H9 (cell line): ENCODE measurements at regions not wholly inside any gene's neighbourhood (a gene's known extent, or its start where the extent isn't known, plus 50 kb on each side); places are given as distances from the start of the nearest gene placed in this dataset.

Source experiments
- DNase-seq: peaks from one replicate; pipeline ENCODE4 v3.0.0-alpha.2; 2017
- H2AFZ ChIP-seq: one replicate; pipeline ENCODE4 v1.6.1; 2013; ENCODE audit warnings: mild to moderate bottlenecking, low read length, control low read depth, moderate library complexity
- H2AK5ac ChIP-seq: 2 replicates; pipeline ENCODE4 v1.6.1; 2013; ENCODE audit warnings: low read length, control low read depth, mixed read lengths; ENCODE audit not compliant: insufficient read length
- H2BK120ac ChIP-seq: one replicate; pipeline ENCODE4 v1.6.1; 2013; ENCODE audit warnings: low read depth, mild to moderate bottlenecking, low read length, control low read depth, inconsistent platforms; ENCODE audit not compliant: poor library complexity, severe bottlenecking
- H2BK12ac ChIP-seq: 2 replicates; pipeline ENCODE4 v1.6.1; 2013; ENCODE audit warnings: low read length, control low read depth, mixed read lengths, low read depth; ENCODE audit not compliant: insufficient read length
- H2BK15ac ChIP-seq: 2 replicates; pipeline ENCODE4 v1.6.1; 2013; ENCODE audit warnings: low read depth, low read length, control low read depth
- H2BK20ac ChIP-seq: one replicate; pipeline ENCODE4 v1.6.1; 2013; ENCODE audit warnings: low read depth, mild to moderate bottlenecking, low read length, control low read depth, inconsistent platforms; ENCODE audit not compliant: poor library complexity, severe bottlenecking
- H2BK5ac ChIP-seq: 2 replicates; pipeline ENCODE4 v1.6.1; 2013; ENCODE audit warnings: low read length, control low read depth, mixed read lengths; ENCODE audit not compliant: insufficient read length
- H3K14ac ChIP-seq: 2 replicates; pipeline ENCODE4 v1.6.1; 2013; ENCODE audit warnings: low read length, control low read depth; ENCODE audit not compliant: insufficient read depth
- H3K18ac ChIP-seq: 2 replicates; pipeline ENCODE4 v1.6.1; 2013; ENCODE audit warnings: low read depth, mild to moderate bottlenecking, mixed read lengths, low read length, control low read depth; ENCODE audit not compliant: insufficient read length
- H3K23ac ChIP-seq: 2 replicates; pipeline ENCODE4 v1.6.1; 2013; ENCODE audit warnings: low read length, control low read depth, mixed read lengths, low read depth; ENCODE audit not compliant: insufficient read length
- H3K23me2 ChIP-seq: 2 replicates; pipeline ENCODE4 v1.6.1; 2013; ENCODE audit warnings: low read depth, mild to moderate bottlenecking, mixed read lengths, low read length, control low read depth; ENCODE audit not compliant: insufficient read length, poor library complexity, severe bottlenecking
- H3K27ac ChIP-seq: 2 replicates; pipeline ENCODE4 v1.5.1; 2013; ENCODE audit warnings: low read length, control low read depth, mixed read lengths, low read depth; ENCODE audit not compliant: insufficient read length
- H3K27me3 ChIP-seq: 2 replicates; pipeline ENCODE4 v1.6.1; 2013; ENCODE audit warnings: low read length, control low read depth, inconsistent platforms; ENCODE audit not compliant: insufficient read depth
- H3K4ac ChIP-seq: 2 replicates; pipeline ENCODE4 v1.6.1; 2013; ENCODE audit warnings: low read depth, mild to moderate bottlenecking, control low read depth, inconsistent platforms, low read length, moderate library complexity
- H3K4me1 ChIP-seq: 2 replicates; pipeline ENCODE4 v1.6.1; 2013; ENCODE audit warnings: low read length, control low read depth, inconsistent platforms; ENCODE audit not compliant: insufficient read depth
- H3K4me2 ChIP-seq: 2 replicates; pipeline ENCODE4 v1.6.1; 2013; ENCODE audit warnings: low read length, control low read depth, mixed read lengths; ENCODE audit not compliant: insufficient read length, insufficient read depth
- H3K56ac ChIP-seq: 2 replicates; pipeline ENCODE4 v1.6.1; 2013; ENCODE audit warnings: low read depth, mild to moderate bottlenecking, mixed read lengths, low read length, control low read depth; ENCODE audit not compliant: insufficient read length
- H3K79me1 ChIP-seq: 2 replicates; pipeline ENCODE4 v1.6.1; 2013; ENCODE audit warnings: low read depth, mild to moderate bottlenecking, moderate library complexity, low read length, control low read depth, inconsistent platforms; ENCODE audit not compliant: insufficient read depth, poor library complexity, severe bottlenecking
- H3K79me2 ChIP-seq: 2 replicates; pipeline ENCODE4 v1.6.1; 2013; ENCODE audit warnings: low read length, control low read depth, inconsistent platforms; ENCODE audit not compliant: insufficient read depth
- H3K9ac ChIP-seq: 2 replicates; pipeline ENCODE4 v1.6.1; 2013; ENCODE audit warnings: low read length, control low read depth, mixed read lengths; ENCODE audit not compliant: insufficient read length; ENCODE audit errors: extremely low read depth
- H3K9me3 ChIP-seq: one replicate; pipeline ENCODE4 v1.6.1; 2013; ENCODE audit warnings: low read depth, low read length, inconsistent platforms; ENCODE audit not compliant: control insufficient read depth
- H3T11ph ChIP-seq: one replicate; pipeline ENCODE4 v1.6.1; 2013; ENCODE audit warnings: mild to moderate bottlenecking, low read length, control low read depth, inconsistent platforms
- H4K20me1 ChIP-seq: one replicate; pipeline ENCODE4 v1.6.1; 2013; ENCODE audit not compliant: control insufficient read depth, insufficient read length, insufficient read depth
- H4K5ac ChIP-seq: 2 replicates; pipeline ENCODE4 v1.6.1; 2013; ENCODE audit warnings: low read depth, mild to moderate bottlenecking, mixed read lengths, low read length, control low read depth; ENCODE audit not compliant: insufficient read length
- H4K8ac ChIP-seq: replicated peaks from 2 replicates; pipeline ENCODE4 v1.6.1; 2013; ENCODE audit warnings: low read length, control low read depth, mixed read lengths, low read depth; ENCODE audit not compliant: insufficient read length
- H4K91ac ChIP-seq: 2 replicates; pipeline ENCODE4 v1.6.1; 2013; ENCODE audit warnings: low read depth, mild to moderate bottlenecking, moderate library complexity, mixed read lengths, low read length, control low read depth; ENCODE audit not compliant: insufficient read length
- H3K27ac Mint-ChIP-seq, 3 experiments: 2 replicates in 2 of 3; 3 replicates in 1 of 3; pipeline ENCODE4 v1.8.0; 2020 to 2021; ENCODE audit warnings: mixed read lengths in 3 of 3, mild to moderate bottlenecking in 1 of 3, moderate library complexity in 1 of 3
- H3K27me3 Mint-ChIP-seq: 2 replicates; pipeline ENCODE4 v1.8.0; 2021; ENCODE audit warnings: low read depth, mild to moderate bottlenecking, moderate library complexity, mixed read lengths
- H3K36me3 Mint-ChIP-seq, 3 experiments: 2 replicates in 2 of 3; 3 replicates in 1 of 3; pipeline ENCODE4 v1.8.0; 2020 to 2021; ENCODE audit warnings: low read depth in 3 of 3, mixed read lengths in 3 of 3; ENCODE audit not compliant: insufficient read depth in 1 of 3
- H3K4me1 Mint-ChIP-seq, 2 experiments: 2 replicates each; pipeline ENCODE4 v1.8.0; 2020; ENCODE audit warnings: mixed read lengths in 2 of 2
- H3K4me3 Mint-ChIP-seq, 2 experiments: 2 replicates in 1 of 2; 3 replicates in 1 of 2; pipeline ENCODE4 v1.8.0; 2020 to 2021; ENCODE audit warnings: mild to moderate bottlenecking in 2 of 2, mixed read lengths in 2 of 2, moderate library complexity in 1 of 2
- H3K9me3 Mint-ChIP-seq, 2 experiments: 2 replicates in 1 of 2; 3 replicates in 1 of 2; pipeline ENCODE4 v1.8.0; 2020; ENCODE audit warnings: mild to moderate bottlenecking in 2 of 2, mixed read lengths in 2 of 2, moderate library complexity in 1 of 2
- CTCF ChIP-seq: fragments of 200-600 bp; sonication (generic); conservative IDR thresholded peaks from 3 replicates; pipeline ENCODE4 v1.8.0; 2021; ENCODE audit warnings: antibody characterized with exemption, mild to moderate bottlenecking
- WGBS: extraction: QIAGEN DNeasy Blood & Tissue Kit; methylation state at CpG from one replicate; pipeline ENCODE4 v1.1.7; 2013; ENCODE audit warnings: missing lambda C conversion rate, low lambda C conversion rate, mixed read lengths; ENCODE audit not compliant: insufficient read length; ENCODE audit errors: extremely low coverage; 5-methylcytosine and 5-hydroxymethylcytosine counted together

- Histone ChIP-seq H4K5ac (no peak overlapping the region), H3T11ph (no peak overlapping the region), H3K4ac (no peak overlapping the region), H2BK120ac (no peak overlapping the region), H3K23ac (no peak overlapping the region), H4K91ac (no peak overlapping the region), H3K14ac (no peak overlapping the region), H3K23me2 (peaks cover 19% of the 10 kb centered on the region), H3K18ac (no peak overlapping the region), H3K9ac (no peak overlapping the region), H3K4me1 (peaks cover 2% of the 10 kb centered on the region; the same call in 1 of the 2 replicates), H4K20me1 (no peaks in the 10 kb centered on the region), H2AK5ac (no peak overlapping the region), H3K27me3 (no peaks in the 10 kb centered on the region; the same call in 1 of the 2 replicates), H3K9me3 (no peaks in the 10 kb centered on the region), H3K4me2 (peak overlapping the region; percentile 65), H3K79me2 (no peaks in the 10 kb centered on the region), H2BK15ac (no peak overlapping the region), H3K56ac (no peak overlapping the region), H4K8ac (no peak overlapping the region), H2AFZ (no peak overlapping the region), H2BK12ac (no peak overlapping the region), H2BK20ac (no peak overlapping the region), H3K79me1 (no peaks in the 10 kb centered on the region), H3K27ac (no peak overlapping the region), H2BK5ac (no peak overlapping the region)
- peak; percentile 42 for DNase-seq
- Mint-ChIP-seq H3K27ac (no peak overlapping the region; a peak in 1 of 7 replicates), H3K36me3 (no peaks in the 10 kb centered on the region), H3K27me3 (peaks cover 13% of the 10 kb centered on the region), H3K4me3 (peak overlapping the region; percentile 81 to 84), H3K4me1 (peaks cover 22 to 29% of the 10 kb centered on the region in 2 experiments), H3K9me3 (no peaks in the 10 kb centered on the region; a peak in 3 of 5 replicates)
- no CpG with 5 or more reads among the region's 9 CpGs for WGBS
- no peak for TF ChIP-seq CTCF
These were observed 76.5 kb upstream of the ZBED5 start for GRCh38 chr11:10934293-10934860.
